GM12864 (cell line): ENCODE measurements at regions not wholly inside any gene's neighbourhood (a gene's known extent, or its start where the extent isn't known, plus 50 kb on each side); places are given as distances from the start of the nearest gene placed in this dataset.

Experiments used
- DNase-seq: peaks from one replicate; pipeline ENCODE4 v3.0.0-alpha.2; 2011; ENCODE audit warnings: low read depth
- H3K4me3 ChIP-seq: 2 replicates; pipeline ENCODE4 v1.5.1; 2011; ENCODE audit warnings: mild to moderate bottlenecking, low read depth, low read length, control low read depth
- TF ChIP-seq, protein P1 (sequence below): IDR thresholded peaks from 2 replicates; pipeline ENCODE4 v1.5.1; 2011; ENCODE audit warnings: low read depth, mild to moderate bottlenecking, moderate library complexity, low read length, control low read depth, inconsistent platforms; ENCODE audit errors: missing control alignments

- TF ChIP-seq, protein P1, sequence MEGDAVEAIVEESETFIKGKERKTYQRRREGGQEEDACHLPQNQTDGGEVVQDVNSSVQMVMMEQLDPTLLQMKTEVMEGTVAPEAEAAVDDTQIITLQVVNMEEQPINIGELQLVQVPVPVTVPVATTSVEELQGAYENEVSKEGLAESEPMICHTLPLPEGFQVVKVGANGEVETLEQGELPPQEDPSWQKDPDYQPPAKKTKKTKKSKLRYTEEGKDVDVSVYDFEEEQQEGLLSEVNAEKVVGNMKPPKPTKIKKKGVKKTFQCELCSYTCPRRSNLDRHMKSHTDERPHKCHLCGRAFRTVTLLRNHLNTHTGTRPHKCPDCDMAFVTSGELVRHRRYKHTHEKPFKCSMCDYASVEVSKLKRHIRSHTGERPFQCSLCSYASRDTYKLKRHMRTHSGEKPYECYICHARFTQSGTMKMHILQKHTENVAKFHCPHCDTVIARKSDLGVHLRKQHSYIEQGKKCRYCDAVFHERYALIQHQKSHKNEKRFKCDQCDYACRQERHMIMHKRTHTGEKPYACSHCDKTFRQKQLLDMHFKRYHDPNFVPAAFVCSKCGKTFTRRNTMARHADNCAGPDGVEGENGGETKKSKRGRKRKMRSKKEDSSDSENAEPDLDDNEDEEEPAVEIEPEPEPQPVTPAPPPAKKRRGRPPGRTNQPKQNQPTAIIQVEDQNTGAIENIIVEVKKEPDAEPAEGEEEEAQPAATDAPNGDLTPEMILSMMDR, result no peak
- H3K4me3 ChIP-seq, result no peak overlapping the region
- DNase-seq, result no peak
Observed at GRCh38 chr7:15985587-15986384, 299.3 kb upstream of the MEOX2 start.

- no peak overlapping the region for H3K4me3 ChIP-seq
- TF ChIP-seq, protein P1, result no peak
- no peak for DNase-seq
Observed at GRCh38 chr7:15977663-15978062, 291.2 kb upstream of the MEOX2 start.

GRCh38 chr7:15972862-15973275, 286.4 kb upstream of the MEOX2 start:
- TF ChIP-seq, protein P1, result no peak
- DNase-seq, result no peak
- H3K4me3 ChIP-seq, result no peak overlapping the region

GRCh38 chr7:15967551-15967950, 281.1 kb upstream of the MEOX2 start:
- H3K4me3 ChIP-seq, result no peak overlapping the region
- TF ChIP-seq, protein P1, result no peak
- DNase-seq, result no peak

DNA sequence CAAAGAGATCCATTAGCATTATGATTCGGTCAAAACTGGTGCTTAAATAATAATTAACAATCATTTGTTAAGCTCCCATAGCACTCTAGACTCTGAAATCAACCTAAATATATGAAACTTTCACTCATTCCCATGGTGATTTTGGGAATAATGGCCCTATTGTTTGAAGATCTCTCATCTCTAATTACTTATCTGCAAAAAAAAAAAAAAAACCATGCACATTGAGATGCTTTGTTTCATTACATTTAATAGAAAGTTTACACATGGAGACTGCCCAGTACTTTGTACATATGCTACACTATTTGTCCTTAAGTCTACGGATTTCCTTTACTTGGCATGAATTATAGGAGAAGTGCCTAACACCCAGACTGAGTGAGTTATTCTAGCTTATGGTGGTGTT, 280.6 kb upstream of the MEOX2 start:
- DNase-seq, result no peak
- H3K4me3 ChIP-seq, result no peak overlapping the region
- TF ChIP-seq, protein P1, result no peak

GRCh38 chr7:15963206-15963605, 276.7 kb upstream of the MEOX2 start:
- H3K4me3 ChIP-seq, result no peak overlapping the region
- DNase-seq, result no peak
- TF ChIP-seq, protein P1, result no peak
